H9 (cell line): ENCODE measurements at regions not wholly inside any gene's neighbourhood (a gene's known extent, or its start where the extent isn't known, plus 50 kb on each side); places are given as distances from the start of the nearest gene placed in this dataset.

Experiments used
- DNase-seq: peaks from one replicate; pipeline ENCODE4 v3.0.0-alpha.2; 2017
- H2AFZ ChIP-seq: one replicate; pipeline ENCODE4 v1.6.1; 2013; ENCODE audit warnings: mild to moderate bottlenecking, low read length, control low read depth, moderate library complexity
- H2AK5ac ChIP-seq: 2 replicates; pipeline ENCODE4 v1.6.1; 2013; ENCODE audit warnings: low read length, control low read depth, mixed read lengths; ENCODE audit not compliant: insufficient read length
- H2BK120ac ChIP-seq: one replicate; pipeline ENCODE4 v1.6.1; 2013; ENCODE audit warnings: low read depth, mild to moderate bottlenecking, low read length, control low read depth, inconsistent platforms; ENCODE audit not compliant: poor library complexity, severe bottlenecking
- H2BK12ac ChIP-seq: 2 replicates; pipeline ENCODE4 v1.6.1; 2013; ENCODE audit warnings: low read length, control low read depth, mixed read lengths, low read depth; ENCODE audit not compliant: insufficient read length
- H2BK15ac ChIP-seq: 2 replicates; pipeline ENCODE4 v1.6.1; 2013; ENCODE audit warnings: low read depth, low read length, control low read depth
- H2BK20ac ChIP-seq: one replicate; pipeline ENCODE4 v1.6.1; 2013; ENCODE audit warnings: low read depth, mild to moderate bottlenecking, low read length, control low read depth, inconsistent platforms; ENCODE audit not compliant: poor library complexity, severe bottlenecking
- H2BK5ac ChIP-seq: 2 replicates; pipeline ENCODE4 v1.6.1; 2013; ENCODE audit warnings: low read length, control low read depth, mixed read lengths; ENCODE audit not compliant: insufficient read length
- H3K14ac ChIP-seq: 2 replicates; pipeline ENCODE4 v1.6.1; 2013; ENCODE audit warnings: low read length, control low read depth; ENCODE audit not compliant: insufficient read depth
- H3K18ac ChIP-seq: 2 replicates; pipeline ENCODE4 v1.6.1; 2013; ENCODE audit warnings: low read depth, mild to moderate bottlenecking, mixed read lengths, low read length, control low read depth; ENCODE audit not compliant: insufficient read length
- H3K23ac ChIP-seq: 2 replicates; pipeline ENCODE4 v1.6.1; 2013; ENCODE audit warnings: low read length, control low read depth, mixed read lengths, low read depth; ENCODE audit not compliant: insufficient read length
- H3K23me2 ChIP-seq: 2 replicates; pipeline ENCODE4 v1.6.1; 2013; ENCODE audit warnings: low read depth, mild to moderate bottlenecking, mixed read lengths, low read length, control low read depth; ENCODE audit not compliant: insufficient read length, poor library complexity, severe bottlenecking
- H3K27ac ChIP-seq: 2 replicates; pipeline ENCODE4 v1.5.1; 2013; ENCODE audit warnings: low read length, control low read depth, mixed read lengths, low read depth; ENCODE audit not compliant: insufficient read length
- H3K27me3 ChIP-seq: 2 replicates; pipeline ENCODE4 v1.6.1; 2013; ENCODE audit warnings: low read length, control low read depth, inconsistent platforms; ENCODE audit not compliant: insufficient read depth
- H3K4ac ChIP-seq: 2 replicates; pipeline ENCODE4 v1.6.1; 2013; ENCODE audit warnings: low read depth, mild to moderate bottlenecking, control low read depth, inconsistent platforms, low read length, moderate library complexity
- H3K4me1 ChIP-seq: 2 replicates; pipeline ENCODE4 v1.6.1; 2013; ENCODE audit warnings: low read length, control low read depth, inconsistent platforms; ENCODE audit not compliant: insufficient read depth
- H3K4me2 ChIP-seq: 2 replicates; pipeline ENCODE4 v1.6.1; 2013; ENCODE audit warnings: low read length, control low read depth, mixed read lengths; ENCODE audit not compliant: insufficient read length, insufficient read depth
- H3K56ac ChIP-seq: 2 replicates; pipeline ENCODE4 v1.6.1; 2013; ENCODE audit warnings: low read depth, mild to moderate bottlenecking, mixed read lengths, low read length, control low read depth; ENCODE audit not compliant: insufficient read length
- H3K79me1 ChIP-seq: 2 replicates; pipeline ENCODE4 v1.6.1; 2013; ENCODE audit warnings: low read depth, mild to moderate bottlenecking, moderate library complexity, low read length, control low read depth, inconsistent platforms; ENCODE audit not compliant: insufficient read depth, poor library complexity, severe bottlenecking
- H3K79me2 ChIP-seq: 2 replicates; pipeline ENCODE4 v1.6.1; 2013; ENCODE audit warnings: low read length, control low read depth, inconsistent platforms; ENCODE audit not compliant: insufficient read depth
- H3K9ac ChIP-seq: 2 replicates; pipeline ENCODE4 v1.6.1; 2013; ENCODE audit warnings: low read length, control low read depth, mixed read lengths; ENCODE audit not compliant: insufficient read length; ENCODE audit errors: extremely low read depth
- H3K9me3 ChIP-seq: one replicate; pipeline ENCODE4 v1.6.1; 2013; ENCODE audit warnings: low read depth, low read length, inconsistent platforms; ENCODE audit not compliant: control insufficient read depth
- H3T11ph ChIP-seq: one replicate; pipeline ENCODE4 v1.6.1; 2013; ENCODE audit warnings: mild to moderate bottlenecking, low read length, control low read depth, inconsistent platforms
- H4K20me1 ChIP-seq: one replicate; pipeline ENCODE4 v1.6.1; 2013; ENCODE audit not compliant: control insufficient read depth, insufficient read length, insufficient read depth
- H4K5ac ChIP-seq: 2 replicates; pipeline ENCODE4 v1.6.1; 2013; ENCODE audit warnings: low read depth, mild to moderate bottlenecking, mixed read lengths, low read length, control low read depth; ENCODE audit not compliant: insufficient read length
- H4K8ac ChIP-seq: replicated peaks from 2 replicates; pipeline ENCODE4 v1.6.1; 2013; ENCODE audit warnings: low read length, control low read depth, mixed read lengths, low read depth; ENCODE audit not compliant: insufficient read length
- H4K91ac ChIP-seq: 2 replicates; pipeline ENCODE4 v1.6.1; 2013; ENCODE audit warnings: low read depth, mild to moderate bottlenecking, moderate library complexity, mixed read lengths, low read length, control low read depth; ENCODE audit not compliant: insufficient read length
- H3K27ac Mint-ChIP-seq, 3 experiments: 2 replicates in 2 of 3; 3 replicates in 1 of 3; pipeline ENCODE4 v1.8.0; 2020 to 2021; ENCODE audit warnings: mixed read lengths in 3 of 3, mild to moderate bottlenecking in 1 of 3, moderate library complexity in 1 of 3
- H3K27me3 Mint-ChIP-seq: 2 replicates; pipeline ENCODE4 v1.8.0; 2021; ENCODE audit warnings: low read depth, mild to moderate bottlenecking, moderate library complexity, mixed read lengths
- H3K36me3 Mint-ChIP-seq, 3 experiments: 2 replicates in 2 of 3; 3 replicates in 1 of 3; pipeline ENCODE4 v1.8.0; 2020 to 2021; ENCODE audit warnings: low read depth in 3 of 3, mixed read lengths in 3 of 3; ENCODE audit not compliant: insufficient read depth in 1 of 3
- H3K4me1 Mint-ChIP-seq, 2 experiments: 2 replicates each; pipeline ENCODE4 v1.8.0; 2020; ENCODE audit warnings: mixed read lengths in 2 of 2
- H3K4me3 Mint-ChIP-seq, 2 experiments: 2 replicates in 1 of 2; 3 replicates in 1 of 2; pipeline ENCODE4 v1.8.0; 2020 to 2021; ENCODE audit warnings: mild to moderate bottlenecking in 2 of 2, mixed read lengths in 2 of 2, moderate library complexity in 1 of 2
- H3K9me3 Mint-ChIP-seq, 2 experiments: 2 replicates in 1 of 2; 3 replicates in 1 of 2; pipeline ENCODE4 v1.8.0; 2020; ENCODE audit warnings: mild to moderate bottlenecking in 2 of 2, mixed read lengths in 2 of 2, moderate library complexity in 1 of 2
- CTCF ChIP-seq: fragments of 200-600 bp; sonication (generic); conservative IDR thresholded peaks from 3 replicates; pipeline ENCODE4 v1.8.0; 2021; ENCODE audit warnings: antibody characterized with exemption, mild to moderate bottlenecking
- WGBS: extraction: QIAGEN DNeasy Blood & Tissue Kit; methylation state at CpG from one replicate; pipeline ENCODE4 v1.1.7; 2013; ENCODE audit warnings: missing lambda C conversion rate, low lambda C conversion rate, mixed read lengths; ENCODE audit not compliant: insufficient read length; ENCODE audit errors: extremely low coverage; 5-methylcytosine and 5-hydroxymethylcytosine counted together

- Histone ChIP-seq H3K9me3 (no peaks in the 10 kb centered on the region), H3K4me2 (no peak overlapping the region), H3K79me1 (no peaks in the 10 kb centered on the region), H3K23ac (no peak overlapping the region), H2BK120ac (no peak overlapping the region), H3K4ac (no peak overlapping the region), H2BK15ac (no peak overlapping the region), H3K27ac (no peak overlapping the region), H4K20me1 (no peaks in the 10 kb centered on the region), H4K91ac (no peak overlapping the region), H3K79me2 (no peaks in the 10 kb centered on the region), H3K9ac (no peak overlapping the region), H2BK5ac (no peak overlapping the region), H4K8ac (no peak overlapping the region), H3K4me1 (no peaks in the 10 kb centered on the region), H2AFZ (no peak overlapping the region), H4K5ac (no peak overlapping the region), H3K14ac (no peak overlapping the region), H2BK12ac (no peak overlapping the region), H3K56ac (no peak overlapping the region), H2BK20ac (no peak overlapping the region), H3K23me2 (no peaks in the 10 kb centered on the region), H3K18ac (no peak overlapping the region), H3K27me3 (no peaks in the 10 kb centered on the region), H3T11ph (no peak overlapping the region), H2AK5ac (no peak overlapping the region)
- Mint-ChIP-seq H3K9me3 (no peaks in the 10 kb centered on the region), H3K27me3 (no peaks in the 10 kb centered on the region), H3K4me1 (no peaks in the 10 kb centered on the region), H3K27ac (no peak overlapping the region), H3K4me3 (no peak overlapping the region), H3K36me3 (no peaks in the 10 kb centered on the region)
- WGBS: no CpG with 5 or more reads among the region's 3 CpGs
- DNase-seq: no peak
- no peak for TF ChIP-seq CTCF
Measured at GRCh38 chr14:85479306-85479705, 50.6 kb upstream of the FLRT2 start.
